Ovary (tissue), 3 donors: ENCODE measurements at regions not wholly inside any gene's neighbourhood (a gene's known extent, or its start where the extent isn't known, plus 50 kb on each side); places are given as distances from the start of the nearest gene placed in this dataset.

Experiments used
- CTCF ChIP-seq, 3 donors: fragments of 450-650 bp in 2 of 3; fragments of 200-600 bp in 1 of 3; IDR thresholded peaks; one replicate each; pipeline versions ENCODE4 v1.5.1 to v1.8.0; 2016 to 2022; ENCODE audit warnings: antibody characterized with exemption in 3 of 3, mild to moderate bottlenecking in 1 of 3
- EP300 ChIP-seq: sonication (generic); formaldehyde crosslinking; IDR thresholded peaks from one replicate; pipeline ENCODE4 v1.6.1; 2017; ENCODE audit warnings: antibody characterized with exemption
- POLR2A ChIP-seq: fragments of 450-650 bp; IDR thresholded peaks from one replicate; pipeline ENCODE4 v1.6.1; 2017; ENCODE audit warnings: antibody characterized with exemption, mild to moderate bottlenecking, moderate library complexity
- donor health status: DM: no; HTN: no; CAD: no.

- TF ChIP-seq EP300 (no peak), CTCF (IDR thresholded peaks at IDR 0.05) (no peak), POLR2A (no peak)
Observed at GRCh38 chr20:11395581-11395980, 522.1 kb upstream of the BTBD3 start.
